SK-N-DZ (cell line): ENCODE measurements at regions not wholly inside any gene's neighbourhood (a gene's known extent, or its start where the extent isn't known, plus 50 kb on each side); places are given as distances from the start of the nearest gene placed in this dataset.

Experiments
- DNase-seq: peaks from one replicate; pipeline ENCODE4 v3.0.0-alpha.2; 2015; ENCODE audit warnings: low spot score

DNA sequence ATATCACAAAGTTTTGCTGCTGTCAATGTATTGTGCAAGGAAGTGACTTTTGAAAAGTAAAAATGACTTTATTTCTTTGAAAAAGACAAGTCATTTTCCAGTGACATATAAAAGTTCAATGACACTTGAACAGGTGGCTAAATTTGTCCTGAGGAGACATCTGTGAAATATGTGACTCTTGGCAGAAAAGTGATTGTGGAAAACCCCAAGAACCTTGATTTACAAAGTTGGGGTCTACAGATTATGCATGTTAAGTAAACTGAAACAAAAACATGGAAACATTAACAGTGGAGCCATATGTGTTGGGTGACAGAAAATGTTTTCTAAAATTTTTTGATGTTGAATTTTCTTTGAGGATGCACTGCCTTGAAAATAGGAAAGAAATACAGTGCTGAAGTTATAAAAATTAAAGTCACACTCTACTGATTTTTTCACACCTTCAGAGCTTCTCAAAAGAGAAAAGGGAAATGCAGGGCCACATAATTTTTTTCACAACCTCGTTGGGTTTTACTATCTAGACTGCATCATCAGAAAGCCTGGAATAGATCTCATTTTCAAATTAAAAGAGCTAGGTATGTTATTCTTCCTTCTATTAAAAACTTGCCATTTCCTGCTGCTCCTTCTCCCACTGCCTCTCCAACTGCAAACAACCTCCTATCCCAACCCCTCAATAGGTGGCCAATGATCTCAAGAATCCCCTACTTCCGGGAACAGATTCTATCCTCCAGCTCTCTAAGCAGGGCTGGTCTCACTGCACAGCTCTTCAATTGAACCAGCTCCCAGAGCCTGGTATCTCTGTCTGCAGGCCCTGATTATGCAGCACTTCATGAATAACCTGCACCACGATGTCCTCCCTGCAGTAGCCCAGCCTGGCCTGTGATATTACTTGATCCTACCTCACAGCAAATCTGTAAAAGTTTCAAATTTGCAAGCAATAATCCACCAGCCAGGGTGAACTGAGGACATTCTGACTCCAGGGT, 570.8 kb upstream of the CPEB2 start:
- no peak for DNase-seq

DNA sequence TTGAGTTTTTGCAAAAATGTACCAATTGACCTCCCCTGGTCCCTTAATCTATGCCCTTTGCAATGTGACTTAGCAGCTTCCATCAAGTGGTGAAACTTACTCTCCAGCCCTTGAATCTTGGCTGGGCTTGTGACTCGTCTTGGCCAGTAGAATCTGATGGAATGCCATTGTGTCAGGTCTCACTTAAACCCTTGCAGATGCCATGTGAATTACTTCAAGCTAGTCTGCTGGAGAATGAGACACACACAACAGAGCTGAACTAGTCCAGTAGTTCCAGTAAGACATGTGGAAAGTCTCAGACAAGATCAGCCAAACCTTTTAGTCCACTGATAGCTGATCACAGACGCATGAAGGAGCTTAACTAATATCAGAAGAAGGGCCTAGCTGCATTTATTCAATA, 567.8 kb upstream of the CPEB2 start:
- DNase-seq = no peak

DNA sequence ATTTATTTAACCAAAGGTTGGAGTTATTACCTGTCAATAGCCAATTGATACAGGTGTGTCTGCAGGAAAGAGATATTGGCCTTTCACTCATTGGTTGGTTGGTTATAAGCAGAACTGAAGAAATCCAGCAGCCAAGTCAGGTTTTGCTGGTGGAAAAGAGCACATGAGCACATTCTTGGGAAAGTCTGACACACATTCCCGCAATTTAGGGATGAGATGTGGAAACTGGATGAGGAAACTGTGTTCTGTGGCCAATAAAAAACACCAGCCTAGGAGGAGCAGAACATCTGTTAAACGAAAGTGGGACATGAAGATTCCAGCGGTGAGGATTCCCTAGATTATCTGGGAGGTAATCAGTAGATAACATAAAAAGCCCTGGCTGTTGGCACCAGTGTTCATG, 567.4 kb upstream of the CPEB2 start:
- DNase-seq = no peak

DNA sequence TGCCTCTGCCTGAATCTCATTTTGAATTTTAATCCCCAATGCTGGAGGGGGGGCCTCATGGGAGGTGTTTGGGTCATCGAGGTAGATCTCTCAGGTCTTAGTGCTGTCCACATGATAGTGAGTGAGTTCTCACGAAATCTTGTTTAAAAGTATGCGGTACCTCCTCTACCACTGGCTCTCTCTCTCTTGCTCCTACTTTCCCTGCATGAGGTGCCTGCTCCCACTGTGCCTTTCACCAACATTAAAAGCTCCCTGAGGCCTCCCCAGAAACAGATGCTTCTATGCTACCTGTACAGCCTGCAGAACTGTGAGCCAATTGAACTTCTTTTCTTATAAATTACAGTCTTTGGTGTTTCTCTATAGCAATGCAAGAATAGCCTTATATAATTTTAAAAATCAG, 560.7 kb upstream of the CPEB2 start:
- DNase-seq = no peak

DNA sequence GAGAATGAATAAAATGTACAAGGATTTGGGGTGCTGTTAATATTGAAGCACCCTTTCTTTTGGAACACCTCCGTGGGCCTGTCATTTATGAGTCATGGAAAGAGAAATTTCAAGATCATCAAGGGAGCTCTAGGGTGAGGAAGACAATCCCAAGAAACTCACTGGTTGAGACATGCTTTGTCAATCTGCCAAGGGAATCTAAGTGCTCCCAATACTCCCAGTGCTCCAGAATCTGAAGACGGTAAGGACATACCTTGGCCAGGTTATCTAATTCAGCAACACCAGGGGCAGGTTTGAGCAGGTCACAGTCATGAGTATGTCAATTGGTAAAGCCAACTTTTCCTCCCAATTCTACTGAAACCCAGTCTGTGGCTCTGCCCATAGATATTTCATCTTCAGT, 556.4 kb upstream of the CPEB2 start:
- no peak for DNase-seq

DNA sequence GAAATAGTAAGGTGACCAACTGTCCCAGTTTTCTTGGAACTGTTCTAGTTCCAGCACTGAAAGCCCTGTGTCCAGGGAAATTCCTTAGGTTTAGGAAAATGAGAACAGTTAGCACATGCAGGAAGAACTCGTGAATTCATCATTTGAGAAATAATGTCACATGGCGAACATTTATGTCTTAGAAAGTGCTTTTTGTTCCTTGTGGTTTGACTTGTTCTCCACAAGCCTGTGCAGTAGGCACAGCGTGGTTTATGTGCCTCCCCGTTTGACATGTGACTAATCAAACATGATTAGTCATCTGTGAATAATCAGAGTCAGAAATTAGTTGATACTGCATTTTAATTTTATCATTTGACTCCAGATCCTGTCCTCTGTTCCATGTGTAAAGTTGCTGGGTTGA, 556.0 kb upstream of the CPEB2 start:
- DNase-seq = no peak

DNA sequence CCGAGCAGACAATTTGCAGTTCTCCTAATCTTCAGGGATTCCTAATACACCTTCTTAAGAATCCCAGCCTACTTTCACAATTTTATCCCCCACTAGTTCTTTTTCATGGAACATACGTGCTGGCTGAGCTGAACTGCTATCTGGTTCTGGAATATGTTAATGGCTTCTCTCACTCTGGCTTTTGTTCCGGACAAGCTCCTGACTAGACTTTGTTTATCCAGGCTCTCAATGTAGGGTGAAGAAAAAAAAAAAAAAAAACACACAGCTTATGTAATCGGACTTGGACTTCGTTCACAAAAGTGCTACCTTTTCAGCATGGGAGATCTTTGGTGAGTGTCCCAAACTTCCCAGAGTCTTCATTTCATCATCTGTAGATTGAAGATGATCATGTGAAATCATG, 555.4 kb upstream of the CPEB2 start:
- no peak for DNase-seq

DNA sequence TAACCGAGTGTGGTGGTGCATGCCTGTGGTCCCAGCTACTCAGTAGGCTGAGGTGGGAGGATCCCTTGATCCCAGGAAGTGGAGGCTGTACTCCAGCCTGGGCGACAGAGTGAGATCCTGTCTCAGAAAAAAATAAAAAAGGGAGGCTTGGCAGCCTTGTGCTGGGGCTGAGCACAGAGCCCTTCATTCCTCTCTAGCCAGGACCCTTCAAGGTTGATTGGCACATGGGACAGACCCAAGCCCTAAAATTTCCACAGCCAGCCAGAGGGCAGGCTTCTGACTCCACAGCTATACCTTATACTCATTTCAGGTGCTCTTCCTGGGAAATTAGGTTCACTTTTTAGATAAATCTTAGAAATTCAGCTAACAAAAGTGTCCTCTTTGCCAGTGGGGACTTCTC, 553.0 kb upstream of the CPEB2 start:
- no peak for DNase-seq

DNA sequence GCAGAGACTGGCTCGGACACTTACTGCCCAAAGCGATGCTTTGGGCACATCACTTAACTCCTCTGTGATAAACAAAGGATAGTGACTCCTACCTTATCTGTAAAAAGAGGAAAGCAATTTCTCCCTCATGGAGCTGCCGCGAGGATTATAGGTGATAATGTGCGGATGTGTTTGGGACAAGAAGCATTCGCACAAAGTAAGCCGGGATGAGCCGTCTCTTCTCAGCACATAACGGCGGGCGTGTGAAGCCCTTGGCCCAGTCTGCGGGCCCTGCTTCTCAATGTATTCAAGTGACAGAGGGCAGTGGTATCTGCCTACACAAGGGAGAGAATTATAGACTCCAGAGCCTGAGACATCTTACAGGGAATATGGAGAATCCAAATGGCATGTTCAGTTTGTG, 550.3 kb upstream of the CPEB2 start:
- no peak for DNase-seq

DNA sequence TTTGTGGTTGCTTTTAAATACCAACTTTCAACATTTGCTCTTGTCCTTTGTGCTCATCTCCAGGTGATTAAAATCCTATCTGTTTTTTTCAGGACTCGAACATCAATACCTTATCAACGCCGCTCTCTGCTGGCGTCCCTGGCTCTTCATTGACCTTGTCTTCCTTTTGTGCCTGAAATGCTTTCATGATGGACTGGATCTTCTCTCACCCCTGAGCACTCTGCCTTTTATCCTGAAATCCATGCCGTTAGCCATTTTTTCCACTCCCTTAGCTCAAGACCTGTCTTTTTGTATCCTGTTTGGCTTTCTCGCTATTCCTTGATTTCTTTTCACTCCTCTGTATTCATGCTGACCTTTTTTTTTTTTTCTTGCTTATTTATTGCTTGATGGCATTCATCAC, 549.5 kb upstream of the CPEB2 start:
- DNase-seq = no peak

DNA sequence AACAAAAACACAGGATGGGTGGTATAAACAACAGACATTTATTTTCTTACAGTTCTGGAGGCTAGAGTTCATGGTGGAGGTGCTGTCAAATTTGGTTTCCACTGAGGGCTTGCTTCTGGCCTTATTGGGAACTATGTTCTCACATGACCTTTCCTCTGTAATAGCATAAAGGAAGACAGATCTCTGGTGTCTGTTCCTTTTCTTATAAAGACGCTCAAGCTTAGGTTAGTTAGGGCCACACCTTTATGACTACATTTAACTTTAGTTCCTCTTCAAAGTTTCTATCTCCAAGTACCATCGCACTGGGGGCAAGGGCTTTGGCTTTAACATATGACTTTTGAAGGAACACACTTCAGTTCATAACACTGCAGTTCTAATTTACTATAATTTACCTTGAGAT, 543.8 kb upstream of the CPEB2 start:
- no peak for DNase-seq

DNA sequence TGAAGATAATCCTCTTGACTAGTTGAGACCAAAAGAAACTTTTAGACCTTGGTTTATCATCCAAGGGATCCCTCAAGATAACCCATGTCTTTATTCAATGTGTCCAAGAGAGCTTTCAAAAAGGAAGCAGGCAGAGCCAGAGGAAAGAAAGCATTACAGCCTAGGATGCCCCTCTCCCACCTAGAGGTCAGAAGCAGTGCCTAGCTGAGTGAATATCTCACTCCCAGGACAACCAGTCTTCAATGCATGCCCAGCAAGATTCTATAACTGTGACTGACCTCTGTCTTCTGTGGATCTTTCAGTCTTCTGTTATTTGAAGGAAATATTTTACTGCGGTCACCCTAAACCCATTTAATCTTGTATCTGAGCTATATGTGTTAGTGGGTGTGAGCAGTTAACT, 537.2 kb upstream of the CPEB2 start:
- DNase-seq = no peak

DNA sequence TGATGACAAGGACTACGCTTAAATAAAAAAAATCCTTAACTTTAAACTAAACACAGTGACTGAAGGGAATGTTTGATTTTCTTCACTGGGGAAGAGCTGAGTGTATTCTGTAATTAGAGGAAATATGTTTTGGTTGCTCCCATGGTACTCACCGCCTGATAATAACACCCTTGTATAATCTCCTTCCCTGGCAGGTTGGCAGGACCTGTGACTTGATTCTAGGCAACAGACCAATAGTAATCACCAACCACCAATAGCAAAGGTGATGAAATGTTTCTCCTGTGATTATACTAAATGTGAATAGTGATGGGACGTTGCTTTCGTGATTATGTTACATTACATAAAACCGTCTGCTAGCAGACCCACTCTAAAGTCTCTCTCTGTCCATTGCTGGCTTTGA, 536.8 kb upstream of the CPEB2 start:
- no peak for DNase-seq

DNA sequence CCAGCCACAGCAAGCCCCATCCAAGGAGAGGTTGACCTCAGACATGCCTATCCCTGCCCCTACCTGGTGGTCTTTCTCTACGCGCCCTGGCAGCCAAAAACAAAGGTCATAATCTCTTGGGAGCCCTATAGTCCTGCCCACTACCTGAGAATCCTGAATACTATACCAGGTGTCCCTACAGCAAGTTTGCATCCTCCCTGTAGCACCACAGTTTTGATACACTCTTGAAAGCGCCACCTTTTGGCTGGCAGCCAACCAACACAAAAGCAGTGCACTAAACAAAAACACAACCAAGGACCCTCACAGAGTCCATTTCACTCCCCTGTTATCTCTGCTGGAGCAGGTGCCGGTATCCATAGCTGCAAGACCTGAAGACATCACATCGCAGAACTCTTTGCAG, 523.8 kb upstream of the CPEB2 start:
- DNase-seq = no peak

DNA sequence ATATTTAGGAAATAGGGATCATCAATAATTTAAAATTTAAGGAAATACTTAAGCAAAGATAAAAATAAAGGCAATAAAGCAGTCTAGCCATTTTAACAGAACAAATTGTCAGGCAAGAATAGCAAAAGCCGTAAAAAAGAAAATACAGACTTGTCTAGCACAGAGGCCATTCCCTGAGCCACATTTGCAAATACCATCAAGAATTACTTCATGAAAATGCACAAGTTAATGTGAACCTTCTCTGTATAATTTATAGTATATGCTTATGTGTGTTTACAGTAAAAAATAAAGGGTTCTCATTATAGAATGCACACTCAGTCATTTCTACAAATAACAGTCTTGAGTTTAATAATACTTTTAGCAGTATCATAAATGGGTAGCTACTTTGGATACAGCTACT, 505.9 kb upstream of the CPEB2 start:
- DNase-seq = no peak

DNA sequence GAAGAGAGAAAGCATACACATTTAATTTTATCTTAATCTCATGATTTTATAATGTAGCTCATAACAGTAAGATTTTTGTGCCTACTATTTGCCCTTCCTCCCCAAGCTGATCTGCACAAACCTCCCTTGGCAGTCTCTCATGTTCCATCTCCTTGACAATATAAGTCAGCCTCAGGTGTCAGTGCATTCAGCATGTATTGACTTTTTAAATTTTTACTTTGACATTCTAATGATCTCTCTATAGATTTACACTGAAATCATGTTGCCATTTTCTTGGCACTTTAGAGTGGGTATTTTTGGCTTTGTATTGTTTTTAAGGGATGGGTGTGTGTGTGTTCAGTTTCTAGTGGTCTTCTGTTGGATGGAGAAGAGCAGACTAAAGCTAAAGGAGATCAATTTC, 505.3 kb upstream of the CPEB2 start:
- DNase-seq = no peak

DNA sequence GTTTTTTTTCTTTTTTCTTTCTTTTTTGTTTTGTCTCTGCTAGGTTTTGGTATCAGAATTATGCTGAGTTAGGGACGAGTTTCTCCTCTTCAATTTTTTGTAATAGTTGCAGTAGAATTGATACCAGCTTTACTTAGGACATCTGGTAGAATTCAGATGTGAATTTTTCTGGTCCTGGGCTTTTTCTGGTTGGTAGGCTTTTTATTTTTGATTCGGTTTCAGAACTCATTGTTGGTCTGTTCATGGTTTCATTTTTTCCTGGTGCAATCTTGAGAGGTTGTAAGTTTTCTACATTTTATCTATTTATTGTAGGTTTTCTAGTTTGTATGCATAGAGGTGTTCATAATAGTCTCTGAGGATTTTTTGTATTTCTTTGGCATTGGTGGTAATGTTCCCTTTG, 498.1 kb upstream of the CPEB2 start:
- no peak for DNase-seq

DNA sequence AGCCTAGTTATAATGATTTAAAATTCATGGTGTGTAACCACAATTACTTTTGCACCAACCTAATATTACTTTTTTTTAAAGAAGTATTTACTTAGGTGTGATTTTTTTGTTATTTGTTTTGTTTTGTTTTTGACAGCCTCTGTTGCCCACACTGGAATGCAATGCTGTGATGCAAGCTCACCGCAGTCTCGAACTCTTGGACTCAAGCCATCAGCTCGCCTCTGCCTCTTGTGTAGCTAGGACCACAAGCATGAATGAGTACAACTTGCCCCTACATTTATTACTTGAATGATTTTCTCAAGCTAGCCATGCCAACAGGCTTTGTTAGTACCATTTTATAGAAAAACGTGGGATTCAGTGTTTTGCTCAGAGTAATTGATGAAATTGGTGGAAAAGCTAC, 488.8 kb upstream of the CPEB2 start:
- DNase-seq = no peak

DNA sequence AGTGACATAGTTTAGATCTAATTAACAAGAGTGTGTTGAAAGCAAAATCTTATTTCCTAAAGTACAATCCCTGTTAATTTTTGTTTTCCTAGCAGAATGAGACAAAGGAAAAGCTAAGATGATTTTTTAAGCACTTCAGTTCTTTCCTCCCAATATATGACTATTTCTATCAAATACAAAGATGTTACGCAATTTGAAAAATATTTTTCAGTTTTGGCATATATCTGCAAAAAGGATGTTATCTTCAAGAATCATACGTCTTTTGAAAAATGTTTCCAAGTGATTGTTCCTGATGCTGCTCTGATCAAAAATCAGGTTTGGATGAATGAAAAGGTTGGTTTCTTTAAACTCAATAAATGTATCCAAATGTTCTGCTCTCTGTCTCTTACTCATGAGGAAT, 486.7 kb upstream of the CPEB2 start:
- DNase-seq = no peak

DNA sequence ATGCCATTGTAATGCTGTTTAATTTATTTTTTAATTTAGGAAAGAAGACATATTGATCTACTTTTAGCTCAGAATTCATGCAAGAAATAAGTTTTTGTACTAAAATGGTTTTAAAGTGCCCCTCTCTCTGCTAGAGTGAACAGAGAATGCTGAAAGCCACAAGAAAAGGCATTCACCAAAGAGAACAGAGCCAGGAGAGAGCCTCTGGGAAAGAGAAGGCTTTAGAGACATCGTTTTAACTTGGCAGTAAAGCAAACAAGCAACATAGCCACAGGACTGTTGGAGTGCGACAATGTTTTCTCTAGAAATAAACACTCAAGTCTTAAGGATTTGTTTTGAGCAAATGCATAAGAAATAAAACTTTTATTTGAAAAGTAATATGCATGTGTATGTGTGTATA, 484.1 kb upstream of the CPEB2 start:
- DNase-seq = no peak

DNA sequence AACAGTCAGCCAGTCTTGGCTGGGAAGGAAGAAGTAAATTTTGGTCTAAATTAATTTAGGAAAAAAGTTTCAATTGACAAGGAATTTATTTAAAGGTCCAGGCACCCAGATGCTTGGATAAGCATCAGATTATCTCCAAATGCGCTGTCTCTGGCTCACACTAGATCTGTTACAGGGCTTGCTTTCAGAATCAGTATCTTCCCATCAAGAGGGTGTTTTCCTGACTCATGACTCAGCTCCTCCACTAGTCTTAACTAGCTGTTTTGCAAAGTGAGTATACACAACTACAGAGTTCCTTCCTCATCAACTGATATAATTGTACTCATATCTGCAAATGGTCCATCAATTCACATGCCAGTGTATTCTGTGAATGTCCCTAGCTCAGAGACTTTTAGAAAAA, 482.1 kb upstream of the CPEB2 start:
- peak; percentile 58 for DNase-seq

DNA sequence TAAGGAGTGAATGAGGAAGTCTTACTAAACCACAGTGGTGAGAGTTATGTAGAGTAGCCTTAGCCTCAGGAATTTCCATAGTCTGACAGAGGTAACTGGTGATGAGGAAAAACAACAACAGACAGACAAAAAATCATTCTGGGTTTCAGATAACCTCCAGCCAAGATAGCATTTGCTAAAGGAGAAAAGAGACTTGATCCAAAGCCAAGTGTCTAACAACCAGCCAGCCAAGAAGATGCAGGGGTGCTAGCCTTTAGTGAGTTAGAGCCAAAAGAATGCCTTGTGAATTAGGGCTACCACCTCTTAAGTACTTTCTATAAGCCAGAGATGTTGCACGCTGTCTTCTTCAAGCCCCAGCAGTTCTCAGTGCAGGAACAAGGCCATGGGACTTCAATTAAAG, 478.0 kb upstream of the CPEB2 start:
- DNase-seq = no peak

DNA sequence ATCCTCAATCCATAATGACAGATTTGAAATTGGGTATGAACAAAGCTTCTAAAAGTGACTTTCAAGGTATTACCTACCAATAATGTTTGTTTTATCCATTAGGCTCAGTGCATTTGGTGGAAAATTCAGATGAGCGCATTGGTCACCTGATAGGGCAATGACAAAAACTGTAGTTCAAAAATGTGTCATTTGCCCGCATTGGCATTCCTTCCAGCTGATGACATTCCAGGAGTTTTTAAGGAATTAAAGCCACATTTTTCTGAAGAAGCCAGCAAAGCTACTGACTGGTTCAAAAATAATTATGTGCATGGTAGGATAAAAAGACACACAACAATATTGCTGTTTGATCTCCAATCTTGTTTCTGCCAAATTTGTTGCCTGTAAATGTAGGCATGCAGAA, 473.4 kb upstream of the CPEB2 start:
- DNase-seq = no peak

DNA sequence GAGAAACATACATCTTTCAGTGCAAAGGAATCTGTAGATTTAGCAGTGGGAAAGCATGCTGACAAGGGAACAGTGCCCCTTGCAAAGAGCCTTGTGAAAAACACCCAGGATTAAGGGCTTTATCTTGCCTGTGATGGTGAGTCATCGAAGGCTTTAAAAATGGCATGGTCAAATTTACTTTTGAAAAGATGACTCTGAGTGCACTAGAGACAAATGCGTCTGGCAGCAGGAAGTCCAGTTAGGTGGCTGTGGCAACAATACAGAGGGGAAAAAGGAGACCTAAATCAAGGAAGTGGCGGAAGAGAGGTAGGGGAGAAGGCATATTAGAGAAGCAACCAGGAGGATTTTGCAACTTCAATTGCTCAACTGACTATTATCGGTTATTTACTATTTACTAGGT, 472.6 kb upstream of the CPEB2 start:
- no peak for DNase-seq
